ENCODE measurements at regions not wholly inside any gene's neighbourhood (a gene's known extent, or its start where the extent isn't known, plus 50 kb on each side); places are given as distances from the start of the nearest gene placed in this dataset.

- no TSS peak for BruUV-seq (replicated peaks)
- CTCF ChIA-PET: interaction anchor here (0.7 kb wide), 1 partner anchor 362 kb away, joined by 4 read pairs; no protein-coding TSS in a partner anchor
- H3K36me3 Mint-ChIP-seq (ENCODE audit: insufficient read depth, unreplicated experiment): peaks cover 12% of the 10 kb centered on the region
- no peaks in the 10 kb centered on the region for H3K27me3 Mint-ChIP-seq (ENCODE audit: insufficient read depth, unreplicated experiment)
- no peak for DNase-seq (ENCODE audit: unreplicated experiment)
- H3K27ac Mint-ChIP-seq (ENCODE audit: low read depth, unreplicated experiment): no peak overlapping the region
- no peak for TF ChIP-seq CTCF (IDR thresholded peaks at IDR 0.05; ENCODE audit: unreplicated experiment)
- no peaks in the 10 kb centered on the region for H3K4me1 Mint-ChIP-seq (ENCODE audit: insufficient read depth, unreplicated experiment)
- POLR2A ChIA-PET: no interaction called here
- H3K9me3 Mint-ChIP-seq (ENCODE audit: unreplicated experiment): no peaks in the 10 kb centered on the region
- intact Hi-C loops (cut with micrococcal nuclease): no loop called here
- H3K4me3 Mint-ChIP-seq (ENCODE audit: unreplicated experiment): no peak overlapping the region
Measured at GRCh38 chr12:79525357-79525756, 165.4 kb downstream of the PAWR start.

- no peak for DNase-seq (ENCODE audit: unreplicated experiment)
- Mint-ChIP-seq H3K9me3 (ENCODE audit: unreplicated experiment) (no peaks in the 10 kb centered on the region), H3K27me3 (ENCODE audit: insufficient read depth, unreplicated experiment) (no peaks in the 10 kb centered on the region), H3K4me1 (ENCODE audit: insufficient read depth, unreplicated experiment) (no peaks in the 10 kb centered on the region), H3K4me3 (ENCODE audit: unreplicated experiment) (no peak overlapping the region), H3K27ac (ENCODE audit: low read depth, unreplicated experiment) (no peak overlapping the region), H3K36me3 (ENCODE audit: insufficient read depth, unreplicated experiment) (peaks cover 12% of the 10 kb centered on the region)
- ChIA-PET POLR2A (no interaction called here), CTCF (no interaction called here)
- intact Hi-C loops (cut with micrococcal nuclease): no loop called here
- no TSS peak for BruUV-seq (replicated peaks)
- TF ChIP-seq CTCF (IDR thresholded peaks at IDR 0.05; ENCODE audit: unreplicated experiment): no peak
Measured at GRCh38 chr12:79524507-79525148, 166.1 kb downstream of the PAWR start.

- Mint-ChIP-seq H3K4me3 (ENCODE audit: unreplicated experiment) (no peak overlapping the region), H3K36me3 (ENCODE audit: insufficient read depth, unreplicated experiment) (peaks cover 12% of the 10 kb centered on the region), H3K27me3 (ENCODE audit: insufficient read depth, unreplicated experiment) (no peaks in the 10 kb centered on the region), H3K27ac (ENCODE audit: low read depth, unreplicated experiment) (peak overlapping the region; percentile 64), H3K4me1 (ENCODE audit: insufficient read depth, unreplicated experiment) (no peaks in the 10 kb centered on the region), H3K9me3 (ENCODE audit: unreplicated experiment) (no peaks in the 10 kb centered on the region)
- intact Hi-C loops (cut with micrococcal nuclease): no loop called here
- BruUV-seq (replicated peaks): no TSS peak
- DNase-seq (ENCODE audit: unreplicated experiment): no peak
- ChIA-PET POLR2A (no interaction called here), CTCF (interaction anchor here (0.6 kb wide), 1 partner anchor 168 kb away, joined by 3 read pairs; the partner anchor contains the start of gene PAWR)
- no peak for TF ChIP-seq CTCF (IDR thresholded peaks at IDR 0.05; ENCODE audit: unreplicated experiment)
Measured at GRCh38 chr12:79522989-79523386, 167.8 kb downstream of the PAWR start.

GRCh38 chr12:79522257-79522988 is 168.3 kb downstream of the PAWR start:
- H3K36me3 Mint-ChIP-seq (ENCODE audit: insufficient read depth, unreplicated experiment): peaks cover 12% of the 10 kb centered on the region
- H3K4me1 Mint-ChIP-seq (ENCODE audit: insufficient read depth, unreplicated experiment): no peaks in the 10 kb centered on the region
- peak overlapping the region; percentile 64 for H3K27ac Mint-ChIP-seq (ENCODE audit: low read depth, unreplicated experiment)
- POLR2A ChIA-PET: no interaction called here
- no TSS peak for BruUV-seq (replicated peaks)
- intact Hi-C loops (cut with micrococcal nuclease): no loop called here
- CTCF ChIA-PET: interaction anchor here (0.6 kb wide), 1 partner anchor 168 kb away, joined by 3 read pairs; the partner anchor contains the start of gene PAWR
- DNase-seq (ENCODE audit: unreplicated experiment): no peak
- no peaks in the 10 kb centered on the region for H3K27me3 Mint-ChIP-seq (ENCODE audit: insufficient read depth, unreplicated experiment)
- H3K9me3 Mint-ChIP-seq (ENCODE audit: unreplicated experiment): peaks cover 2% of the 10 kb centered on the region
- no peak overlapping the region for H3K4me3 Mint-ChIP-seq (ENCODE audit: unreplicated experiment)
- TF ChIP-seq CTCF (IDR thresholded peaks at IDR 0.05; ENCODE audit: unreplicated experiment): no peak

Data from MCF 10A (cell line).